Vagina (tissue), 2 donors: ENCODE measurements at regions not wholly inside any gene's neighbourhood (a gene's known extent, or its start where the extent isn't known, plus 50 kb on each side); places are given as distances from the start of the nearest gene placed in this dataset.

Source experiments
- CTCF ChIP-seq, 3 experiments: fragments of 450-650 bp in 2 of 3; fragments of 200-600 bp in 1 of 3; sonication (generic) in 1 of 3; IDR thresholded peaks; one replicate each; pipeline ENCODE4 v1.5.1; 2017 to 2019; ENCODE audit warnings: antibody characterized with exemption in 3 of 3, mild to moderate bottlenecking in 2 of 3, moderate library complexity in 2 of 3
- POLR2AphosphoS5 ChIP-seq, 2 donors: sonication (generic); formaldehyde crosslinking; IDR thresholded peaks; one replicate each; pipeline ENCODE4 v1.9.0; 2017; ENCODE audit warnings: antibody characterized with exemption in 2 of 2, mild to moderate bottlenecking in 2 of 2, low read depth in 1 of 2; ENCODE audit not compliant: insufficient read depth in 1 of 2

DNA sequence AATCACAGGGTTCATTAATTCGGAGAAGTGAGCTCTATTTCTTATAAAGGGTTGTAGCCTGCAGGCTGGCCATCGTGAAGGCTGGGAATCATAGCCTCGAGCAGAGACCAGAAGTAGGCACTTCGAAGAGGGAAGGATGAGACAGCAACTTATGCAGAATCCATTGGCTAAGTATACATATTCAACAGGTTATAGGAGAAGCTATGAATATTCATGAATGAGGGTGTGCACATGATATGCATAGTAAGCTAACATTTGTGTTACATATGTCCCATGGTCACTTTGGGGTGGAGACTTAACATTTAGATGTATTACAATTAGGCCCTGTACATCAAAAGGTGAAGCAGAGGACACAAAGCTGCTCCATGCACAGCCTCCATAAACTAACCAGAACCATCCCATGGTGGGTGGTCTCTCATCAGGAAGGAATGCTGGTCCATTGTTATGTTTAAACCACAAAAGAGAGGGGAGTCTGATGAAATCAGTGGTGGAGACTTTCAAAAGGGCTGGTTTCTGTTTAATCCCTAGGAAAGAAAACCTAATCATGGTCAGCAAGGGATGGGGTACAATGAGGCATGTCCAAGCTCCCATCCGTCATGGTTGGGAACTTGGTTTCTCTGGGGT lies 80.8 kb upstream of the FHIT start:
- TF ChIP-seq CTCF (IDR thresholded peaks at IDR 0.05), result no peak
- TF ChIP-seq POLR2AphosphoS5 (IDR thresholded peaks at IDR 0.05; ENCODE audit: insufficient read depth in 1 of 2, low read depth in 1 of 2), result no peak
